ENCODE measurements at regions not wholly inside any gene's neighbourhood (a gene's known extent, or its start where the extent isn't known, plus 50 kb on each side); places are given as distances from the start of the nearest gene placed in this dataset.
A peak's percentile ranks its signal among the peaks of the same experiment; 100 is the strongest.

GRCh38 chr4:179292468-179292867, 1850.2 kb upstream of the AGA start:
- no peak for DNase-seq (ENCODE audit: low read depth)
- TF ChIP-seq CTCF (IDR thresholded peaks at IDR 0.05; ENCODE audit: insufficient read depth, low read length): no peak
- H3K4me3 ChIP-seq (ENCODE audit: low read depth, low read length): no peak overlapping the region

- no peak overlapping the region for H3K4me3 ChIP-seq (ENCODE audit: low read depth, low read length)
- DNase-seq (ENCODE audit: low read depth): peak; percentile 8
- peak; percentile 43 for TF ChIP-seq CTCF (IDR thresholded peaks at IDR 0.05; ENCODE audit: insufficient read depth, low read length)
Measured at GRCh38 chr4:179307297-179308136, 1865.3 kb upstream of the AGA start.

DNA sequence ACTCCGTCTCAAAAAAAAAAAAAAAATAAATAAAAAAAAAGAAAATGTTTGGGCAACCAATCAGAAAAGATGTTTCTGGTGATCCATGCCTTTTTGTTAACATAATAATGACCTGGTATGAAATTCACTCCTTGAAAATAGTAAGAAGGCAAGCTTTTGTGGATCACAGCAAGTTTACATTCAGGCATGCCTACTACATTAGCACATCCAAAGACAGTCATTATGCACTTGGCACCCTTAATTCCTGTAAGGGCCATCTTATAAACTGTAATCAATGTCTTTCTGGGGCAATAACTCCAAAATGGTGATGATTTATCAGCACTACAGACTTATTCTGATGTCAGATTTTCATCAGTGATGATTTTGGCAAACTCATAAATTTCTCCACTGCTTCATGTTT, 1871.6 kb upstream of the AGA start:
- no peak overlapping the region for H3K4me3 ChIP-seq (ENCODE audit: low read depth, low read length)
- DNase-seq (ENCODE audit: low read depth): no peak
- TF ChIP-seq CTCF (IDR thresholded peaks at IDR 0.05; ENCODE audit: insufficient read depth, low read length): no peak

- TF ChIP-seq CTCF (IDR thresholded peaks at IDR 0.05; ENCODE audit: insufficient read depth, low read length): no peak
- no peak for DNase-seq (ENCODE audit: low read depth)
- H3K4me3 ChIP-seq (ENCODE audit: low read depth, low read length): no peak overlapping the region
Measured at GRCh38 chr4:179325181-179325580, 1882.9 kb upstream of the AGA start.

- no peak for TF ChIP-seq CTCF (IDR thresholded peaks at IDR 0.05; ENCODE audit: insufficient read depth, low read length)
- H3K4me3 ChIP-seq (ENCODE audit: low read depth, low read length): no peak overlapping the region
- no peak for DNase-seq (ENCODE audit: low read depth)
Measured at GRCh38 chr4:179328627-179329026, 1886.4 kb upstream of the AGA start.

DNA sequence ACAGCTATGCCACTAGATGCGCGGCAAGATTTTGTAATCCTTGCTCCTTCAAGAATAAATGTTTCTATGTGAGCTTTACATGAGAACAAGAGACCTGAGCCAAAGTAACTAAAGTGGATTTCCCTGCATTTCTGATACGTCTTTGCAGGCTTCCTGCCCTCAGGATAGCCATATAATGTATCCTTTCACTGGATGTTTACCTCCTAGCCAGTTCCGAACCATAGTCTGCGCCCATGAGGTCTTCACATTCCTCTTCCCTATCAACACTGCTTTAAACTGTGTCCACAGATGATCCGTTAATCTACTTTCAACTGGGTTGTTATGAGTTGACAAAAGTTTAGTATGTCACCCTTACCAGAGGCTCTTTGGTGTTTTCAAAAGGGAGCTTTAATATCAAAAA, 1889.1 kb upstream of the AGA start:
- H3K4me3 ChIP-seq (ENCODE audit: low read depth, low read length): no peak overlapping the region
- no peak for TF ChIP-seq CTCF (IDR thresholded peaks at IDR 0.05; ENCODE audit: insufficient read depth, low read length)
- DNase-seq (ENCODE audit: low read depth): no peak

DNA sequence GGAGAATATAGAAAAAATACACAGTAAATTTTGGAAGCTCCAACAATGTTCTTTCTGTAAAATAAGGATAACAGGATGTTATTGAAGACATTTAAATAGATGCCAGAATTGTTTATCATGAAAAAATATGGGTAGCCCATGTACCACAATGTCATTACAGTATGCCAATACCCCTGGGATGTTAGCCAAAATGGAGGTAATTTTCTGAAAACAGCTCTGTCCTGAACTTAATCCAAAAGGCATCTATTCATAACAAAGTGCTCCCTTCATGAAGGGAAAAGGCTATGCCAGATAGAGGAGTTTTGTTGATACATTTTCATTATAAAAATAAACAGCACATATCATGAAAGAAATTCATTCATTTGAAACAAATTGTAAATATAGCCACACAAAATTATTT, 1902.6 kb upstream of the AGA start:
- TF ChIP-seq CTCF (IDR thresholded peaks at IDR 0.05; ENCODE audit: insufficient read depth, low read length): no peak
- H3K4me3 ChIP-seq (ENCODE audit: low read depth, low read length): no peak overlapping the region
- no peak for DNase-seq (ENCODE audit: low read depth)
